ENCODE measurements at regions not wholly inside any gene's neighbourhood (a gene's known extent, or its start where the extent isn't known, plus 50 kb on each side); places are given as distances from the start of the nearest gene placed in this dataset.

DNA sequence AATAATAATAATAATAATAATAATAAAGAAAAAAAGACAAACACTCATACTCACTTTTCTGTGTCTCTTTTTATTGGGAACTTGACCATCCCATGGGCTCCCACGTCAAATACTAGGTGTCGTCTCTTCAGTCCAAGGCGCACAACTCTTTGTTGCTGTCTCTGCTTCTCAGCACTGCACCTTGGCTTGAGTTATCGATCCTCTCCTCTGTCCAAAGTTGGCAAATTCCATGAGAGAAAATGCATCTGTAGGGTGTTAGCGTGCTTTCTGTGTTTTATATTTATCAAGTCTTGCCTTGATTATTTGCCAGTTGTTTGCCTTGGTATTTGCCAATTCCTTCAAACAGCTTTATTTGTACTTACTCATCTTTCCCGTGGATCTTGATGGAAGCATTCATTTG is 653.7 kb downstream of the CDH18 start:
- H3K23ac ChIP-seq (ENCODE audit: low read depth, low read length) = no peak overlapping the region
- H3K4me3 ChIP-seq (ENCODE audit: insufficient read depth, low read depth, low read length) = no peak overlapping the region
- no peaks in the 10 kb centered on the region for H4K20me1 ChIP-seq (ENCODE audit: insufficient read depth, low read length)
- no peak overlapping the region for H4K5ac ChIP-seq (ENCODE audit: low read depth, low read length)
- H3K56ac ChIP-seq (ENCODE audit: extremely low read depth, insufficient read depth, low read length) = no peak overlapping the region
- no TSS peak for BruUV-seq (replicated peaks)
- dilution Hi-C loops (cut with HindIII; ENCODE audit: low sequenced_read_pairs, unreplicated experiment) (no loop called here), intact Hi-C loops (cut with micrococcal nuclease) (no loop called here), in situ Hi-C loops (cut with MboI; ENCODE audit: low sequenced_read_pairs) (no loop called here)
- TF ChIP-seq SMC3 (IDR thresholded peaks at IDR 0.05; ENCODE audit: low read depth, low read length) (no peak), RCOR1 (IDR thresholded peaks at IDR 0.05; ENCODE audit: insufficient replicate concordance, low read length) (no peak), CHD1 (IDR thresholded peaks at IDR 0.05; ENCODE audit: low read depth, low read length) (no peak), NFE2L2 (IDR thresholded peaks at IDR 0.05; ENCODE audit: low read depth, low read length) (no peak), MAZ (IDR thresholded peaks at IDR 0.05; ENCODE audit: borderline replicate concordance, low read depth, low read length) (no peak), FOS (IDR thresholded peaks at IDR 0.05; ENCODE audit: low read depth, low read length) (no peak), MAFK (IDR thresholded peaks at IDR 0.05; ENCODE audit: low read depth, low read length) (no peak), BHLHE40 (IDR thresholded peaks at IDR 0.05; ENCODE audit: low read depth, low read length) (no peak), RFX5 (IDR thresholded peaks at IDR 0.05; ENCODE audit: low read depth, low read length) (no peak), MXI1 (IDR thresholded peaks at IDR 0.05; ENCODE audit: borderline replicate concordance, low read depth, low read length) (no peak), CEBPB (IDR thresholded peaks at IDR 0.05; ENCODE audit: low read depth, low read length) (no peak)
- TF ChIP-seq, protein P1, sequence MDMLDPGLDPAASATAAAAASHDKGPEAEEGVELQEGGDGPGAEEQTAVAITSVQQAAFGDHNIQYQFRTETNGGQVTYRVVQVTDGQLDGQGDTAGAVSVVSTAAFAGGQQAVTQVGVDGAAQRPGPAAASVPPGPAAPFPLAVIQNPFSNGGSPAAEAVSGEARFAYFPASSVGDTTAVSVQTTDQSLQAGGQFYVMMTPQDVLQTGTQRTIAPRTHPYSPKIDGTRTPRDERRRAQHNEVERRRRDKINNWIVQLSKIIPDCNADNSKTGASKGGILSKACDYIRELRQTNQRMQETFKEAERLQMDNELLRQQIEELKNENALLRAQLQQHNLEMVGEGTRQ (IDR thresholded peaks at IDR 0.05; ENCODE audit: low read depth, low read length) = no peak
- TF ChIP-seq, protein P2, sequence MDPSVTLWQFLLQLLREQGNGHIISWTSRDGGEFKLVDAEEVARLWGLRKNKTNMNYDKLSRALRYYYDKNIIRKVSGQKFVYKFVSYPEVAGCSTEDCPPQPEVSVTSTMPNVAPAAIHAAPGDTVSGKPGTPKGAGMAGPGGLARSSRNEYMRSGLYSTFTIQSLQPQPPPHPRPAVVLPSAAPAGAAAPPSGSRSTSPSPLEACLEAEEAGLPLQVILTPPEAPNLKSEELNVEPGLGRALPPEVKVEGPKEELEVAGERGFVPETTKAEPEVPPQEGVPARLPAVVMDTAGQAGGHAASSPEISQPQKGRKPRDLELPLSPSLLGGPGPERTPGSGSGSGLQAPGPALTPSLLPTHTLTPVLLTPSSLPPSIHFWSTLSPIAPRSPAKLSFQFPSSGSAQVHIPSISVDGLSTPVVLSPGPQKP (IDR thresholded peaks at IDR 0.05; ENCODE audit: borderline replicate concordance, low read depth, low read length) = no peak
- no peak for DNase-seq
- H3K79me1 ChIP-seq (ENCODE audit: low read depth in 1 of 2, low read length in 2 of 2) = no peaks in the 10 kb centered on the region
- H2AFZ ChIP-seq (replicated peaks; ENCODE audit: low read length, poor library complexity) = no peak overlapping the region
- no peak overlapping the region for H3K4ac ChIP-seq (ENCODE audit: low read depth, low read length)
- no peak overlapping the region for H4K8ac ChIP-seq (ENCODE audit: low read depth in 2 of 2, low read length in 2 of 2)
- ChIA-PET CTCF (no interaction called here), POLR2A (ENCODE audit: unreplicated experiment) (no interaction called here)
- H4K91ac ChIP-seq (ENCODE audit: insufficient read depth, low read depth, low read length) = no peak overlapping the region
- no peak overlapping the region for H2AK9ac ChIP-seq (replicated peaks; ENCODE audit: low read depth, low read length, poor library complexity)
- H3K14ac ChIP-seq (replicated peaks; ENCODE audit: low read depth, low read length) = no peak overlapping the region
- no peak overlapping the region for H2BK120ac ChIP-seq (ENCODE audit: low read depth, low read length)
- H2BK20ac ChIP-seq (ENCODE audit: low read depth, low read length) = no peak overlapping the region
- H3K18ac ChIP-seq (ENCODE audit: low read depth, low read length) = no peak overlapping the region
- H2BK15ac ChIP-seq (ENCODE audit: low read depth, low read length) = no peak overlapping the region
- no peaks in the 10 kb centered on the region for H3K9me1 ChIP-seq (ENCODE audit: insufficient read depth, low read length)
- no peak overlapping the region for H2BK5ac ChIP-seq (ENCODE audit: low read depth, low read length, poor library complexity, severe bottlenecking)
- H3K4me1 ChIP-seq (ENCODE audit: control insufficient read depth, insufficient read depth, low read length) = no peaks in the 10 kb centered on the region
- no peak for ATAC-seq (ENCODE audit: low read depth)
- no peak overlapping the region for H3K27ac ChIP-seq (ENCODE audit: insufficient read depth, low read length)
- no peaks in the 10 kb centered on the region for H3K27me3 ChIP-seq (ENCODE audit: control insufficient read depth, insufficient read depth, low read length)
- WGBS, 2 experiments (ENCODE audit: extremely low coverage in 2 of 2, insufficient read length in 1 of 2) = no CpG with 5 or more reads among the region's 6 CpGs
- H3K4me2 ChIP-seq (ENCODE audit: low read depth, low read length) = no peak overlapping the region
- no peaks in the 10 kb centered on the region for H3K36me3 ChIP-seq (ENCODE audit: control insufficient read depth, insufficient read depth, low read length)
- no peak overlapping the region for H3K9ac ChIP-seq (ENCODE audit: low read depth, low read length)
- no peak overlapping the region for H2AK5ac ChIP-seq (ENCODE audit: low read depth, low read length)
- H3K9me3 ChIP-seq (ENCODE audit: control insufficient read depth, insufficient read depth, low read length) = peaks cover 2% of the 10 kb centered on the region

All from IMR-90 (cell line).